ENCODE measurements at regions not wholly inside any gene's neighbourhood (a gene's known extent, or its start where the extent isn't known, plus 50 kb on each side); places are given as distances from the start of the nearest gene placed in this dataset.
"Not testable (repeated sequence)": the region's sequence is repeated elsewhere in the genome, so short reads cannot be mapped to it uniquely, and the experiment has no call there.

GRCh38 chr4:13761581-13761980, 134.1 kb upstream of the BOD1L1 start:
- TF ChIP-seq CTCF (optimal IDR thresholded peaks at IDR 0.05 in 1 of 3, IDR thresholded peaks at IDR 0.05 in 1 of 3, conservative IDR thresholded peaks at IDR 0.05 in 1 of 3; ENCODE audit: extremely low read depth in 1 of 3, insufficient read depth in 2 of 3, low read length in 3 of 3); EZH2 (IDR thresholded peaks at IDR 0.05; ENCODE audit: low read length): not testable (repeated sequence)
